Activated T-helper 2 cell treated with anti-CD3 and anti-CD28 coated beads, Interferon-gamma antibody, Interleukin-2, Interleukin-4, amounts not matched to agents 10 μg/mL and 5 μg/mL and 100 μg/mL, durations not matched to agents 14 hours and 24 hours and 36 hours (primary cell): ENCODE measurements at regions not wholly inside any gene's neighbourhood (a gene's known extent, or its start where the extent isn't known, plus 50 kb on each side); places are given as distances from the start of the nearest gene placed in this dataset.

Experiments used
- DNase-seq: peaks from one replicate; pipeline ENCODE4 v3.0.0; 2021; ENCODE audit warnings: low spot score
- H3K27ac Mint-ChIP-seq: one replicate; pipeline ENCODE4 v1.8.0; 2021; ENCODE audit warnings: mixed read lengths
- H3K27me3 Mint-ChIP-seq: one replicate; pipeline ENCODE4 v1.8.0; 2021; ENCODE audit warnings: low read depth, mixed read lengths
- H3K36me3 Mint-ChIP-seq: one replicate; pipeline ENCODE4 v1.8.0; 2021; ENCODE audit warnings: low read depth, mixed read lengths
- H3K4me1 Mint-ChIP-seq: one replicate; pipeline ENCODE4 v1.8.0; 2021; ENCODE audit warnings: low read depth, mixed read lengths
- H3K4me3 Mint-ChIP-seq: one replicate; pipeline ENCODE4 v1.8.0; 2021; ENCODE audit warnings: low read depth, mild to moderate bottlenecking, moderate library complexity, mixed read lengths
- H3K9me3 Mint-ChIP-seq: one replicate; pipeline ENCODE4 v1.8.0; 2021; ENCODE audit warnings: mixed read lengths
- intact Hi-C: fragments of 100-400 bp; cut with micrococcal nuclease; formaldehyde crosslinking; loops from one replicate; pipeline ENCODE4 v1.15.1; 2023

DNA sequence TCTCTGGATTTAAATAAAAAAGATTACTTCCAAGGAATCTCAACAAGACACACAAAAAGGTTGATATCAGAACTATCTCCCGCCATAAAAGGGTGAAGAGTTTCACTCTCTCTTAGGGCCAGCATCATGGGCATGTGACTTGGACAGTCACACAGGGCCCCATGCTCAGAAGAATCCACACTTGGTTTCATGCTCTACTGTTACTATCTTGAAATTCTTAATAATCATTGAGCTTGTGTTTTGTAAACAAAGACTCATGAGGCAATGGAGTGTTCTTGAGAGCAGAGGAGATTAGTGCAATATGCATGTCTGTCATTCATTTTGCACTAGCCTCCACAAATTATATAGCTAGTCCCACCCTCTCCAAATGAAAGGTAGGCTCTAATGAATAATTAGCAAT, 58.4 kb downstream of the HMHB1 start:
- Mint-ChIP-seq H3K27ac (no peak overlapping the region), H3K27me3 (peaks cover 9% of the 10 kb centered on the region), H3K4me3 (no peak overlapping the region), H3K4me1 (no peaks in the 10 kb centered on the region), H3K36me3 (no peaks in the 10 kb centered on the region), H3K9me3 (no peaks in the 10 kb centered on the region)
- intact Hi-C loops, result no loop called here
- no peak for DNase-seq

DNA sequence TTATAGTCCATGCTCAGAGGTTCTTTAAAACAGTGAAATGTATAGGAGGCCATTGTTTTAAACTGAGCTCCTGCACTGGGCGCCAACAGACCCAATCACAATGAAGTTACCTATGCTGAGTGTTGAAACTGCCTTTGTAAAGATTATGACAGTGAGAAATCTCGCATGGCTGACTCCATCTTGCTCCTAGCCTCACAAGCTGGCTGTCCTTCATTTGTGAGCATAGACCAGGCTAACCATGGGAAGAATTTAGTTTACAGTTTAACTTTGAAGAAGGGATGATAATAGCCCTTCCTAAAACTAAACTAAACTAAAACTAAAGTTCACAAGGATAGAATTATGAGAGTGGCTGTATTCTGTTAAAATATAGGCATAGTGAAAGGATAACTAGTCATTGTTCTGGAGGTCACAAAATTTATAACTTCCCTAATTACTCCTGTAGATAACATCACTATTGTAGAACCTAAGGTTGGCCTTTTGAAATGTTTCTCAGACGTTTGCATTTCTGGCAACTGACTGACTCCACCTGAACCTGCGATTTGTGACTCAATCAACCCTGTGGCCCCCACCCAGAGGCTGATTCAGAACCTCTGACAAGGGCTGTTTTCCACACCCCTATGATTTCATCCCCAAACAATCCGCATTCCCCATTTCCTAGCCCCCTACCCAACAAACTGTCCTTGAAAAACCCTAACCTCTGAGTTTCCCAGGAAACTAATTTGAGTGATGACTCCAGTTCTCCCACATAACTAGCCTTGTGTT, 59.1 kb downstream of the HMHB1 start:
- Mint-ChIP-seq H3K4me1 (no peaks in the 10 kb centered on the region), H3K36me3 (no peaks in the 10 kb centered on the region)

DNA sequence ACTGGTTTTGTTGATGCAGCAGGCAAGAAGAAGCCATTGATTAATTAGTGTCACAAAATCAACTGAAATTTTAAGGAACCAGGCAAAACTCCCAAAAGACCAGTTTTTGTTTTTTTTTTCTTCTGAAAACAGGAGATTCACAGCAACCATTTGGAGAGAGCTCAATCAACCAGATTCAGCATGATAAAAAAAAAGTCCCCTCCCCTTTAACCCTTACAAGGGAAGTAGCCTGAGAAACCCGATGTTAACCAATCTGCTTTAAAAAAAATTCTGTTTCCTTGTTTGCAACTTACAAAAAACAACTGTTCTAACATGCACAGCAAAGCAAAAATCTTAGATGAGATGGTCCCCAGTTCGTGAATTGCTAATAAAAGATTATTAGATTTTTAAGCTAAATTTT, 59.7 kb downstream of the HMHB1 start:
- no peak overlapping the region for H3K27ac Mint-ChIP-seq
- no peaks in the 10 kb centered on the region for H3K36me3 Mint-ChIP-seq
- intact Hi-C loops, result no loop called here
- no peaks in the 10 kb centered on the region for H3K4me1 Mint-ChIP-seq
- peaks cover 9% of the 10 kb centered on the region for H3K27me3 Mint-ChIP-seq
- no peaks in the 10 kb centered on the region for H3K9me3 Mint-ChIP-seq
- H3K4me3 Mint-ChIP-seq, result no peak overlapping the region
- DNase-seq, result no peak

More for the DNA sequence above, 59.1 kb downstream of the HMHB1 start:
- Mint-ChIP-seq H3K9me3 (no peaks in the 10 kb centered on the region), H3K4me3 (no peak overlapping the region), H3K27me3 (peaks cover 9% of the 10 kb centered on the region), H3K27ac (no peak overlapping the region)
- intact Hi-C loops, result no loop called here
- DNase-seq, result no peak

DNA sequence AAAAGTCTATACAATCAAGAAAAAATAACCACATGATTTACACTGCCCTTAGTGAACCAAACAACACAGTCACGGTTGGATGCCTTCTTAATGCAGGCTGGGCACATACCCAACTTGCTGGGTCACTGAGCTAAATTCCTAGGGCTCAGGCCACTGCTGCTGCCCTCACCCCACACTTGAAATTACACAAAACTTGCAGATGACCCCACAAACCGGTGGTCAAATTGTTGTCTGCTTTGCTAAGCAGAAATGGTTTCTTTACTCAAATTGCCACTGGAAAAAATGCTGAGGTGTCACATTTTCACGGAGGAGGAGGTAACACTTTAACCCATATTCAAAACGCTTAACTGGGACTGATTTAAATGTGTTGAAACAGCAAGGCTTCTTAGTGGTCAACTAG, 62.4 kb downstream of the HMHB1 start:
- DNase-seq, result no peak
- Mint-ChIP-seq H3K4me1 (no peaks in the 10 kb centered on the region), H3K27me3 (peaks cover 12% of the 10 kb centered on the region), H3K27ac (no peak overlapping the region), H3K9me3 (no peaks in the 10 kb centered on the region), H3K36me3 (no peaks in the 10 kb centered on the region), H3K4me3 (no peak overlapping the region)
- intact Hi-C loops, result no loop called here

DNA sequence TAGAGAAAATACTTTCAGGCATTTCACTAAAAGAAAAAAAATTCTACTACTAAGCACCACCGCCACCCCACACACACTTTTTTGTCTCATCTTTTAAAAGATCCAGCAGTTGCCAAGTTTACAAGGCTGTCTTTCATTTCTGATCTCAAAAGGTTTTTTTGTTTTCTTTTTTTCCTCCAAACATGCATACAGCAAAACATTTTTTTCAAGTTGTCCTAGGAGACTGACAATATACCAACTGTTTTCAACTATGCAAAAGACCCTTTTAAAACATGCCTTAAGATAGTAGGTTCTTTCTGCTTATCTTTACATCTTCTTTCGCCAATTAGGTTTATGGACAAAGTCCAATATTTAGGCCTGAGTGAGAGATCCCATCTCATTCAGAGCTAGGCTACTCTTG, 65.2 kb downstream of the HMHB1 start:
- no peak overlapping the region for H3K27ac Mint-ChIP-seq
- peaks cover 6% of the 10 kb centered on the region for H3K27me3 Mint-ChIP-seq
- H3K4me3 Mint-ChIP-seq, result no peak overlapping the region
- no peak for DNase-seq
- H3K4me1 Mint-ChIP-seq, result no peaks in the 10 kb centered on the region
- no peaks in the 10 kb centered on the region for H3K36me3 Mint-ChIP-seq
- no peaks in the 10 kb centered on the region for H3K9me3 Mint-ChIP-seq
- intact Hi-C loops, result no loop called here

DNA sequence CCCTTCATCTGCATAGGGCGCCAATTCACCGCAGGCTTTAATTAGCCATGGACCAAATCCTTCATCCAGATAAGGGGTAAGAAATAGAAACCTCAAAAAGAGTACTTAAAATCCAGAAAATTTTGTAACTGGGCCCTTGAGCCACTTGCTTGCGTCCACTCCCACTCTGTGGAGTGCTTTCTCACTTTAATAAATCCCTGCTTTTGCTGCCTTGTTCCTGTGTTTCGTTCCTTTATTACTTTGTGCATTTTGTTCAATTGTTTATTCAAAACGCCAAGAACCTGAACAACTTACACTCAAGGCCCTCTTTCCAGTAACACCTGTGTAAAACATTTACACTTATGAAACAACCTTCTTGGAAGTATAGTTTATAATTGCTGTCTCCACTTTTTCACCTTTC, 66.5 kb downstream of the HMHB1 start:
- Mint-ChIP-seq H3K27me3 (peaks cover 6% of the 10 kb centered on the region), H3K36me3 (no peaks in the 10 kb centered on the region), H3K27ac (no peak overlapping the region), H3K4me3 (no peak overlapping the region), H3K9me3 (no peaks in the 10 kb centered on the region), H3K4me1 (no peaks in the 10 kb centered on the region)
- intact Hi-C loops, result no loop called here
- no peak for DNase-seq

DNA sequence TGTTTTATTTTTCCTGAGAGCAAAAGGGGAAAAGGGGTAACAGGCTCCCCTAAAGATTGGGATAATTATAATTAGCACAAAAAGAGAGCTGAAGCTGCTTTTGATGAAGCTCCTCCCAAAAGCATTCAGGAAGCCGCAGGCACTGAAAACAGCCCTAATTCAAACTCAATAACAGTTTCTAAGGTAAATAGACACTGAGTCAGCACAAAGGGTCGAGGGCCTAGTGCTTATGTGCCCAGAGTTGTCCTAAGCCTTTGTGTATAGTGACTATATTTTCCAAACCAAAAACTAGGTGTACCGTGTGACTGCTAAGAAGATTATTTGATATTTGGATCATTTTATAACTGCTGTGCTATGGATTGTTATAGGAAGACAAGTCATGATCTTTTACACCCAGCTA, 67.7 kb downstream of the HMHB1 start:
- intact Hi-C loops, result no loop called here
- Mint-ChIP-seq H3K4me1 (no peaks in the 10 kb centered on the region), H3K27ac (no peak overlapping the region), H3K4me3 (no peak overlapping the region), H3K27me3 (peaks cover 3% of the 10 kb centered on the region), H3K9me3 (no peaks in the 10 kb centered on the region), H3K36me3 (no peaks in the 10 kb centered on the region)
- no peak for DNase-seq

DNA sequence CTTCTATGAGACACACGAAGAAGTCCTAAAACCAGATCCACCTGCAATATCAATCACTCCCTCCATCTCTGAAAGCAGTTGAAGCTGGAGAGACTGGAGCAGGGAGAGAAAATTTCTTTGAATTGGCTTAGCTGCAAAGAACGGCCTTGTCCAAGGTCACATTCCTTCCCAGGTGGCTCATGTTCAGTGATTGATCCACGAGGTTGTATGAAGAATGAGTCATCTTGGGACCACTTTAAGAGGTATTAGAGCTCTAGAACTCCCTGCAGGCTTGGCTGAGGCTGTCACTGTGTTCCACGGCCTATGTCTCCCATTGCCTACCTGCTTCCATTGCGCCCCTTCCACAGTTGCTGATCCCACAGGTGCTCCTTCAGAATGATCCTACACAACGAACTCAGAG, 68.2 kb downstream of the HMHB1 start:
- no peaks in the 10 kb centered on the region for H3K4me1 Mint-ChIP-seq
- intact Hi-C loops, result no loop called here
- H3K4me3 Mint-ChIP-seq, result no peak overlapping the region
- no peak for DNase-seq
- H3K27ac Mint-ChIP-seq, result no peak overlapping the region
- H3K27me3 Mint-ChIP-seq, result peaks cover 3% of the 10 kb centered on the region
- H3K9me3 Mint-ChIP-seq, result no peaks in the 10 kb centered on the region
- H3K36me3 Mint-ChIP-seq, result no peaks in the 10 kb centered on the region

DNA sequence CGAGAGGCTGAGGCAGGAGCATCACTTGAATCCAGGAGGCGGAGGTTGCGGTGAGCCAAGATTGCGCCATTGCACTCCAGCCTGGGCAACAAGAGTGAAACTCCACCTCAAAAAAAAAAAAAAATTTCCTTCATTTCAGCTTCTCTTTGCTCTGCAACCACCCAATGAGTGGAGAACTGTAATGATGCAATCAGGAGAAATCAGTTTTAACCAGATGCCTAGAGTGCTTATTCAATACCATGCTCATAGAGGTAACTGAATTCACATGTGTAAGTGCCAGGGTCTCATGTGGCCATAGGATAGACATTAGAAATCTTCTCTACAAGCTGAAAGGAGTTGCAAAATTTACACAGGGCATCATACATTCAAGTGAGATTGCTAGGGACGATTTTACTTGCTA, 70.6 kb downstream of the HMHB1 start:
- DNase-seq, result no peak
- Mint-ChIP-seq H3K9me3 (no peaks in the 10 kb centered on the region), H3K27ac (no peak overlapping the region), H3K27me3 (peaks cover 4% of the 10 kb centered on the region), H3K4me3 (no peak overlapping the region), H3K4me1 (no peaks in the 10 kb centered on the region), H3K36me3 (no peaks in the 10 kb centered on the region)
- intact Hi-C loops, result no loop called here

DNA sequence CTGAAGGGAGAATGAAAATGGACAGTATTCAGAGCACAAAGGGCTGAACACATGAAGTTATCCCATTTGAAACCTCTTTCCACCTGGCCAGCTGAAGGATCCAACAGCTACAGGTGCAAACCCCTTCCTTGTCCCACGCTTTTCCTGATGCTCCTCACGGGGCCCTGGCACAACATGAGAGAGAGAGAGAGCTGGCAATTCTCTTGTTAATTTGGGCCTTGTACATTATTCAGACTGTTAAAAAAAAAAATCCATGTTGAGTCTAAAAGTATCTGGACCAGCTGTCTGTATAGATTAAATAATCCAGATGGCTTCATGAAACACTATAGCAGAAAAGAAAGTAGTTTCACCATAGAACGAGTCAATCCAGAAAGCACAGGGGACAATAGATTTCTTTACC, 74.1 kb downstream of the HMHB1 start:
- intact Hi-C loops, result no loop called here
- Mint-ChIP-seq H3K36me3 (no peaks in the 10 kb centered on the region), H3K4me3 (no peak overlapping the region), H3K4me1 (no peaks in the 10 kb centered on the region), H3K27ac (no peak overlapping the region), H3K27me3 (peaks cover 12% of the 10 kb centered on the region), H3K9me3 (no peaks in the 10 kb centered on the region)
- DNase-seq, result no peak

DNA sequence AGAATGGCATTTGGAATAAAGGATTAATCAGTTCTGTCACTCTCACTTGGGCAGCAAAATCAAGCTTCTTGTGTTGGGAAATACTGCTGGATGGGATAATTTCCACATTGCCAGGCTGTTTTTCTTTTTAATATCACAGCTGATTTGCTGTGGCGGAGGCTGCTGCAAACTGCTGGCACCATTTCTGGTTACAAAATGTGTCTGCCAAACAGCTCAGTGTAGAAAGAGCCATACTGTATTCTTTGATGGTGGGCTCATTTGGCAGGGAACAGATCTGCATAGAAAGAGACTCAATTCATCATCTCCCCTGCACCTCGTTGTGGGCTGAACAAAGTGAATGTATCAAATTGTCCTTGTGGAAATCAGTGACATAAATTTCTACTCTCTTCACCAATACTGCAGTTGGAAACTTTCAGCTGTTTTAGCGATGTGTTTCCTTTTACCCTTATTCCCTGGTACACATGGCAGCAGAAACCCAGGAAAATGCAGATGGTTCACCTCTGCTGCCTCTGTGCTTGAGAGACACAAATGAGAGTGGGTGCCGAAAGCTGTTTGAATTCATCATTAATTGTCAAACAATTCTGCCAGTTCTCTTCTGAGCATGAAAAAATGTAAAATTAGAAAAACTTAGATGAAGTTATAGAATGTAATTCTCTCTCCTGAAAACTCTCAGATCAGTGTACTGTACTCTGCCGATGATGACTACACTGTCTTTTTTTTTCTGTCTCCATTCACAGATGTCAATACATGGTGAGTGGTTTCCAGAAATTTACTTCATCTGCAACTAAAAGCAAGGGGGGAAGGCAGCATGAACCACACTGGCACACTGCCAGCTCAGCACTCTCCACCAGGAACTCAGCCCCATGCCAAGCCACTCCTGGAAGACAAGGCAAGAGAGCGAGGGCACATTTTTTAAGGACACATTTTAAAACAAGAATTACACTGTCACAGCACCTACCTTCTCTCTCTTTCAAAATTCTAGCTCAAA, 75.0 kb downstream of the HMHB1 start:
- no peak for DNase-seq
- H3K4me1 Mint-ChIP-seq, result no peaks in the 10 kb centered on the region
- H3K27ac Mint-ChIP-seq, result no peak overlapping the region
- H3K27me3 Mint-ChIP-seq, result peaks cover 12% of the 10 kb centered on the region
- intact Hi-C loops, result no loop called here
- no peaks in the 10 kb centered on the region for H3K9me3 Mint-ChIP-seq
- H3K4me3 Mint-ChIP-seq, result no peak overlapping the region
- no peaks in the 10 kb centered on the region for H3K36me3 Mint-ChIP-seq

DNA sequence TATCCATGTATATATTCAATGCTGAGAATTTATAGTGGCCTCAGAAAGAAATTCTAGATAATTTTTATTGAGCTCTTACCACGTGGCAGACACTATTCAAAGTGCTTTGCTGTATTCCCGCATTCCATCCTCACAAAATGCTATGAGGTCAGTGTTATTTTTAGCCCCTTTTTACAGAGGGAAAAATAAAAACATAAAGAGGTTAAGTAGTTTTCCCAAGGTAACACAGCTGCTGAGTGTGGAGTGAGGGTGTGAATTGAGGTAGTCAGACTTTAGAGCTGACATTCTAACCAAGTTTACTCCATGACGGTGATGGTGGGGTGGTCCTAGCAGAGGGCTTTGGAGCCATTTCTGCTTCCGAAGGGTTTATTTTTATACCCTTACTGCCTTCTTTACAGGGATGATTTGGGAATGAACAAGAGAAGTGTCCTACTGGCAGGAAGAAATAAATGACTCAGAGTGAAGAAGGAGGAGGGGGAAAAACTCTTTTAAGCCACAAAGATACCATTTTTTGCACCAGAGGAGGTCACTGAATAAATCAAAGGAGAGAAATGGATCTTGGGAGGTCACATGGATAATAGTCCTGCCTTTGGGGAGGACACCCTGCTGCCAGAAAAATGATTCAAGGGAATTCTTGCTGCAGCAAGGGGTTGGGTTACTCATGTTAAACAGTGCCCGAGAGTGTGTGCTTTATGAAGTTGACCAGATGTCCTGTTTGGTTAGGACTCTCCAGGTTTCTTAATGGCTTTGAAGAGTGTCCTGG, 76.1 kb downstream of the HMHB1 start:
- Mint-ChIP-seq H3K36me3 (no peaks in the 10 kb centered on the region), H3K4me1 (no peaks in the 10 kb centered on the region), H3K27ac (no peak overlapping the region), H3K9me3 (no peaks in the 10 kb centered on the region), H3K4me3 (no peak overlapping the region), H3K27me3 (peaks cover 12% of the 10 kb centered on the region)
- no peak for DNase-seq
- intact Hi-C loops, result no loop called here

DNA sequence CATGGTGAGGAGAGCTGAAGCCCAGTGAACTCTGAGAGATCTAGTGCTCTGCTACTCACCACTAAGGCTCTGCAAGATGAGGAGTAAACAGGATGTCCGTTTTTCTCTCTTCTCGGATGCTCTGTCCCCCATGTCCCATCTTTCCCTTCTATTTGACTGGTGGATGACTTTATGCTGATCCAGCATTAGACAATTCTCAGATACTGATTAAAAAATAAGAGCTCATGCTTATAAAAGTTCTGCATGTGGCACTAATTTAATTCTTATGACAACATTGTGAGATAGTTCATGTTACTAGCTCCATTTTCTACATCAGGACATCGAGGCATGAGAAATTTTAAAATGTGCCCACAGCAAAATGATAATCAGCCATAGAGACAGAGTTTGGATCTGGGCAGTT, 77.0 kb downstream of the HMHB1 start:
- intact Hi-C loops, result no loop called here
- Mint-ChIP-seq H3K9me3 (no peaks in the 10 kb centered on the region), H3K36me3 (no peaks in the 10 kb centered on the region), H3K27me3 (peaks cover 14% of the 10 kb centered on the region), H3K4me3 (no peak overlapping the region), H3K27ac (no peak overlapping the region), H3K4me1 (no peaks in the 10 kb centered on the region)
- DNase-seq, result no peak
